GM12875 (cell line): ENCODE measurements at regions not wholly inside any gene's neighbourhood (a gene's known extent, or its start where the extent isn't known, plus 50 kb on each side); places are given as distances from the start of the nearest gene placed in this dataset.

ENCODE experiments used
- H3K4me3 ChIP-seq: one replicate; pipeline ENCODE4 v1.5.1; 2011; ENCODE audit warnings: low read depth, low read length, control low read depth
- TF ChIP-seq, protein P1 (sequence below): IDR thresholded peaks from 2 replicates; pipeline ENCODE4 v1.5.1; 2011; ENCODE audit warnings: low read depth, mild to moderate bottlenecking, control low read depth, inconsistent platforms, low read length, moderate library complexity, borderline replicate concordance; ENCODE audit not compliant: insufficient read depth

DNA sequence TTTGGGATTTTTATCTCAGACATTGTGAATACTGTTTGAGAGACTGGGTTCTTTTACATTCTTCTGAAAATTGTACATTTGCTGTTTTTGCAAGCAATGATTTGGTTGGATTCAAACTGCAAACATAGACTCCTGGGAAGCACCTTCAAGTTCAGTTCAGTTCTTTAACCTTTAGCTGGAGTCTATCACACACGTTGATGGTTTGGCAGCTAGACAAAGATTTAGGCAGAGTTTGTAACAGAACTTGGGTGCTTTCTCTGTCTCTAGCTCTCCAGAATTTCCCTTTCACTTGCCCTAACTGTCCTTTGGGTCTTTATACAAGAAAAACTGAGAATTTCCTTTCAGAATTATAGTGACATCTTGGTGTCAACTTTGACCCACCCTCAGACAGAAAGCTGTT, 556.6 kb downstream of the DIAPH3 start:
- TF ChIP-seq, protein P1, sequence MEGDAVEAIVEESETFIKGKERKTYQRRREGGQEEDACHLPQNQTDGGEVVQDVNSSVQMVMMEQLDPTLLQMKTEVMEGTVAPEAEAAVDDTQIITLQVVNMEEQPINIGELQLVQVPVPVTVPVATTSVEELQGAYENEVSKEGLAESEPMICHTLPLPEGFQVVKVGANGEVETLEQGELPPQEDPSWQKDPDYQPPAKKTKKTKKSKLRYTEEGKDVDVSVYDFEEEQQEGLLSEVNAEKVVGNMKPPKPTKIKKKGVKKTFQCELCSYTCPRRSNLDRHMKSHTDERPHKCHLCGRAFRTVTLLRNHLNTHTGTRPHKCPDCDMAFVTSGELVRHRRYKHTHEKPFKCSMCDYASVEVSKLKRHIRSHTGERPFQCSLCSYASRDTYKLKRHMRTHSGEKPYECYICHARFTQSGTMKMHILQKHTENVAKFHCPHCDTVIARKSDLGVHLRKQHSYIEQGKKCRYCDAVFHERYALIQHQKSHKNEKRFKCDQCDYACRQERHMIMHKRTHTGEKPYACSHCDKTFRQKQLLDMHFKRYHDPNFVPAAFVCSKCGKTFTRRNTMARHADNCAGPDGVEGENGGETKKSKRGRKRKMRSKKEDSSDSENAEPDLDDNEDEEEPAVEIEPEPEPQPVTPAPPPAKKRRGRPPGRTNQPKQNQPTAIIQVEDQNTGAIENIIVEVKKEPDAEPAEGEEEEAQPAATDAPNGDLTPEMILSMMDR: no peak
- H3K4me3 ChIP-seq: no peak overlapping the region

DNA sequence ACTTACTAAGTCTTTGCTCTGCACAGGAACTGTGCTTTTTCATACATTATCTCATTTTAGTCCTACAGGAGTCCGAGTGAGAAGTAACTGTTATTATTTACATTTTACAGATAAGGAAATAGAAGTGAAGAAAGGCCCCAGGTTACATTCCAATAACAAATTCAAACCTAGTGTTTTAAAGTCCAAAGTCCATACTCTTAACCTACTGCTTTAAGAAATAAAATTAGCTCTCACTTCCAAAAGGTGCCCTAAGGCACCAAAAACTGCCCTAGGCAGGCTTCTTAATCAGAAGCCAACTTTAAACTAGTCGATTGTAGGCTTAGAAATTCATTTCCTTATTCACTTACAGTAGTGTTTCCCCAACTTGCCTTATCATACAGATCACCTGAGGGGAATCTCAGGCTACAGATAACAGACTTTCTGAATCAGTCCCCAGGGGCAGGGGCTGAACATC, 555.9 kb downstream of the DIAPH3 start:
- H3K4me3 ChIP-seq: no peak overlapping the region
- TF ChIP-seq, protein P1: no peak

DNA sequence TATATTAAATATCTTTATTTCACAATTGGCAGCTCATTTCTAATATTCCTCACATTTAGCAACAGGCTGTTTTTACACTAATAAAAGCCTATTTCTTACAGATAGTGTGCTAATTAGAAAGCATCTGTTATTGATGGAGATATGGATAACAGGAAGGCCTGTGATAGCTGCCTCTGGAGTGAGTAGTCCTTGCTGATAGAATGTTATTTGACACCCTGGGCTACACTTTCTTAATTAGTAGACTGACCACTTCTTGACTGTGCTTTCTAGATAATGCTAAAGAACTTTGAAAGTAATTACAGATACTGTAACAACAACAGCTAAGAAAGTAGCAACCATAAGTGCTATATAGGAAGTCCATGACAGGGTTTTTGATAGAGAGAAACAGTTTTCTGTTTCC, 554.3 kb downstream of the DIAPH3 start:
- TF ChIP-seq, protein P1: no peak
- H3K4me3 ChIP-seq: no peak overlapping the region
